CD4-positive, alpha-beta T cell (primary cell): ENCODE measurements at regions not wholly inside any gene's neighbourhood (a gene's known extent, or its start where the extent isn't known, plus 50 kb on each side); places are given as distances from the start of the nearest gene placed in this dataset.

Experiments used
- ATAC-seq: fragments of 200-7000 bp; cut with Tn5 transposase; one replicate; pipeline ENCODE4 v1.10.0; 2022; ENCODE audit warnings: mild to moderate bottlenecking; ENCODE audit not compliant: poor library complexity
- CTCF ChIA-PET: fragments of 350-600 bp; sonication (Branson Sonifier 250); formaldehyde crosslinking; loops from one replicate; lab custom pipeline; 2021; ENCODE audit warnings: antibody characterized with exemption, inconsistent platforms; lab: Charles Lee
- POLR2A ChIA-PET: fragments of 350-600 bp; sonication (Branson Sonifier 250); formaldehyde crosslinking; loops from one replicate; lab custom pipeline; 2021; ENCODE audit warnings: antibody characterized with exemption, inconsistent platforms; lab: Charles Lee
- DNase-seq, 14 experiments: peaks; one replicate each; pipeline ENCODE4 v3.0.0-alpha.2; 2013 to 2020; ENCODE audit warnings: mixed read lengths in 2 of 14
- H3K27ac ChIP-seq, 2 donors: one replicate each; pipeline versions ENCODE4 v1.5.1 to v1.7.0; 2013; ENCODE audit warnings: low read length in 2 of 2, low read depth in 1 of 2, mild to moderate bottlenecking in 1 of 2
- H3K27me3 ChIP-seq, 2 experiments: 1 replicate in 1 of 2; 2 replicates in 1 of 2; pipeline versions ENCODE4 v1.6.1 to v1.7.0; 2013; ENCODE audit warnings: low read length in 2 of 2, control low read depth in 1 of 2, mild to moderate bottlenecking in 1 of 2, moderate library complexity in 1 of 2; ENCODE audit not compliant: insufficient read depth in 2 of 2, control insufficient read depth in 1 of 2
- H3K36me3 ChIP-seq: one replicate; pipeline ENCODE4 v1.6.1; 2013; ENCODE audit warnings: low read length, control low read depth; ENCODE audit not compliant: insufficient read depth
- H3K4me1 ChIP-seq: one replicate; pipeline ENCODE4 v1.6.1; 2013; ENCODE audit warnings: low read length, control low read depth; ENCODE audit not compliant: insufficient read depth
- H3K4me3 ChIP-seq: one replicate; pipeline ENCODE4 v1.5.1; 2013; ENCODE audit warnings: mild to moderate bottlenecking, low read length, moderate library complexity
- H3K9me3 ChIP-seq, 2 experiments: 1 replicate in 1 of 2; 2 replicates in 1 of 2; pipeline versions ENCODE4 v1.6.1 to v1.7.0; 2013; ENCODE audit warnings: low read length in 2 of 2, mild to moderate bottlenecking in 2 of 2, control low read depth in 1 of 2, moderate library complexity in 1 of 2; ENCODE audit not compliant: control insufficient read depth in 1 of 2, insufficient read depth in 1 of 2
- H3K27ac Mint-ChIP-seq: one replicate; pipeline ENCODE4 v1.8.0; 2020; ENCODE audit warnings: mixed read lengths
- H3K27me3 Mint-ChIP-seq: one replicate; pipeline ENCODE4 v1.8.0; 2021; ENCODE audit warnings: mixed read lengths
- H3K36me3 Mint-ChIP-seq: one replicate; pipeline ENCODE4 v1.8.0; 2021; ENCODE audit warnings: low read depth, mixed read lengths
- H3K4me1 Mint-ChIP-seq: one replicate; pipeline ENCODE4 v1.8.0; 2021; ENCODE audit warnings: low read depth, mixed read lengths
- H3K4me3 Mint-ChIP-seq: one replicate; pipeline ENCODE4 v1.8.0; 2020; ENCODE audit warnings: mild to moderate bottlenecking, mixed read lengths
- H3K9me3 Mint-ChIP-seq: one replicate; pipeline ENCODE4 v1.8.0; 2020; ENCODE audit warnings: mixed read lengths
- intact Hi-C, 2 experiments: fragments of 100-400 bp; cut with DNase I in 1 of 2; cut with micrococcal nuclease in 1 of 2; formaldehyde crosslinking; loops; one replicate each; pipeline versions ENCODE4 v1.15.1 to v1.9.0; 2023 to 2025; cut with DNase I, micrococcal nuclease
- TF ChIP-seq, protein P1 (sequence below): fragments of 200-600 bp; IDR thresholded peaks from one replicate; pipeline ENCODE4 v1.8.0; 2022; ENCODE audit warnings: antibody characterized with exemption, mild to moderate bottlenecking

DNA sequence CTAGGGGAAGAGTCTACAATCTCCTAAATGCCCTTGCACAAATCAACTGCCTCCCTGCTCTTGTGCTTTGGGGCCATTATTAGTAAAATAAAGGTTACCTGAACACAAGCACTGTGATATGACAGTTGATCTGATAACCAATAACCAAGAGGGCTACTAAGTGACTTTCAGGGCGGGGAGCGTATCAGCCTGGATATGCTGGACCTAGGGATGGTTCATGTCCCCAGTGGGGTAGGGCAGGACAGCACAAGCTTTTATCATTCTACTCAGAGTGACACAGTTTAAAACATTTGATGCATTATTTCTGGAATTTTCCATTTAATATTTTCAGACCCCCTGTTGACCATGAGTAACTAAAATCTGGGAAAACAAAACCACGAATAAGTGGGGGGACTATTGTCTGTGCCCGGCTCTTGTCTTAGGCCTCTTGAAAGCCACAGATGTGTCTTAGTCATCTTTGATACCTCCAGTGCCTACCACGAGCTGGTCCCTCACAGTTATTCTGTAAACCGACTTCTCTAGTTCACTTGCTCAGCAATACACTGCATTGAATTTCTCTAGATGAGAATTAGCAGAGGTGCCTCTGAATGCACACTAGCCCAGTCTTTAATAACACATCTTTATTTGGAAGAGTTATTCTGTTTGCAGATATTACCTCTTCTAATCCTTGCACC lies 94.6 kb upstream of the DHX40 start:
- Histone ChIP-seq H3K27ac (no peak overlapping the region), H3K27me3 (peaks cover 0 to 2% of the 10 kb centered on the region in 2 experiments), H3K9me3 (no peaks in the 10 kb centered on the region), H3K36me3 (no peaks in the 10 kb centered on the region), H3K4me1 (no peaks in the 10 kb centered on the region), H3K4me3 (no peak overlapping the region)
- Mint-ChIP-seq H3K4me3 (no peak overlapping the region), H3K4me1 (no peaks in the 10 kb centered on the region), H3K27me3 (no peaks in the 10 kb centered on the region), H3K9me3 (no peaks in the 10 kb centered on the region), H3K36me3 (no peaks in the 10 kb centered on the region), H3K27ac (no peak overlapping the region)
- ChIA-PET CTCF (no interaction called here), POLR2A (no interaction called here)
- ATAC-seq, result no peak
- intact Hi-C loops, result no loop called here
- TF ChIP-seq, protein P1, sequence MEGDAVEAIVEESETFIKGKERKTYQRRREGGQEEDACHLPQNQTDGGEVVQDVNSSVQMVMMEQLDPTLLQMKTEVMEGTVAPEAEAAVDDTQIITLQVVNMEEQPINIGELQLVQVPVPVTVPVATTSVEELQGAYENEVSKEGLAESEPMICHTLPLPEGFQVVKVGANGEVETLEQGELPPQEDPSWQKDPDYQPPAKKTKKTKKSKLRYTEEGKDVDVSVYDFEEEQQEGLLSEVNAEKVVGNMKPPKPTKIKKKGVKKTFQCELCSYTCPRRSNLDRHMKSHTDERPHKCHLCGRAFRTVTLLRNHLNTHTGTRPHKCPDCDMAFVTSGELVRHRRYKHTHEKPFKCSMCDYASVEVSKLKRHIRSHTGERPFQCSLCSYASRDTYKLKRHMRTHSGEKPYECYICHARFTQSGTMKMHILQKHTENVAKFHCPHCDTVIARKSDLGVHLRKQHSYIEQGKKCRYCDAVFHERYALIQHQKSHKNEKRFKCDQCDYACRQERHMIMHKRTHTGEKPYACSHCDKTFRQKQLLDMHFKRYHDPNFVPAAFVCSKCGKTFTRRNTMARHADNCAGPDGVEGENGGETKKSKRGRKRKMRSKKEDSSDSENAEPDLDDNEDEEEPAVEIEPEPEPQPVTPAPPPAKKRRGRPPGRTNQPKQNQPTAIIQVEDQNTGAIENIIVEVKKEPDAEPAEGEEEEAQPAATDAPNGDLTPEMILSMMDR, result no peak
- DNase-seq, result no peak

DNA sequence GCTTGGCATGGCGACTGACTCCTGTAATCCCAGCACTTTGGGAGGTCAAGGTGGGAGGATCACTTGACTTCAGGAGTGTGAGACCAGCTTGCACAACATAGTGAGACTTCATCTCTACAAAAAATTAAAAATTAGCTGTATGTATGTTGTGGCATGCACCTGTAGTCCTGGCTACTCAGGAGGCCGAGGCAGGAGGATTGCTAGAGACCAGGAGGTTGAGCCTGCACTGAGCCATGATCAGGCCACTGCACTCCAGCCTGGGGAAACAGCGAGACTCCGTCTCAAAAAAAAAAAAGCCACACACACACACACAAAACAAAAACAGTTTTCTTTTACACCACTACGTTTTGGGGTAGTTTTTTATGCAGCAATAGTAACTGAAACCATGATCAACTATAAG lies 89.0 kb upstream of the DHX40 start:
- no peak overlapping the region for H3K27ac ChIP-seq
- TF ChIP-seq, protein P1, result no peak
- Mint-ChIP-seq H3K9me3 (no peaks in the 10 kb centered on the region), H3K36me3 (no peaks in the 10 kb centered on the region), H3K4me3 (no peak overlapping the region), H3K4me1 (no peaks in the 10 kb centered on the region), H3K27me3 (no peaks in the 10 kb centered on the region), H3K27ac (no peak overlapping the region)
- ATAC-seq (no peak), DNase-seq (no peak)
- H3K4me1 ChIP-seq, result no peaks in the 10 kb centered on the region
- H3K36me3 ChIP-seq, result no peaks in the 10 kb centered on the region
- H3K4me3 ChIP-seq, result no peak overlapping the region
- H3K27me3 ChIP-seq, result no peaks in the 10 kb centered on the region
- intact Hi-C loops, result no loop called here
- ChIA-PET POLR2A (no interaction called here), CTCF (no interaction called here)
- H3K9me3 ChIP-seq, result no peaks in the 10 kb centered on the region

DNA sequence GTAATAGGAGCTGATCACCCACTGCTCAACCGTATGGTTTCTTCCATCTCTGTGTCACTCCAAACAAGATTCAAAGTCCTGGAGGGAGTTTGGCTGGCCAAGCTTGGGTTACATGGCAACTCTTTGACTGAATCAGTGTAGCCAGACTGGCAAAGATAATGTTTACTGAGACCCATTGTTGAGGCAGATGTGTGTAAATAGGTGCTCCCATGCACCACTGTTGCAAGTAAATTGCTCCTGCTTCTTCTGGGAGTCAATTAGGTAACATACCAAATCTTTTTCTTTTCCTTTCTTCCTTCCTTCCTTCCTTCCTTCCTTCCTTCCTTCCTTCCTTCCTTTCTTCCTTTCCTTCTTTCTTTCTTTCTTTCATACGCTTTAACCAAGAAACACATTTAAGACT lies 86.3 kb upstream of the DHX40 start:
- intact Hi-C loops, result no loop called here
- peaks cover 4% of the 10 kb centered on the region for H3K4me1 Mint-ChIP-seq
- no peaks in the 10 kb centered on the region for H3K27me3 Mint-ChIP-seq
- no peak overlapping the region for H3K27ac ChIP-seq
- no peaks in the 10 kb centered on the region for H3K36me3 Mint-ChIP-seq
- H3K27me3 ChIP-seq, result no peaks in the 10 kb centered on the region
- ChIA-PET POLR2A (no interaction called here), CTCF (interaction anchor here (0.7 kb wide), 1 partner anchor 762 kb away, joined by 3 read pairs; no protein-coding TSS in a partner anchor)
- TF ChIP-seq, protein P1, result no peak
- no peak overlapping the region for H3K4me3 Mint-ChIP-seq
- no peak for ATAC-seq
- no peak for DNase-seq
- no peaks in the 10 kb centered on the region for H3K36me3 ChIP-seq
- no peaks in the 10 kb centered on the region for H3K9me3 ChIP-seq
- H3K4me1 ChIP-seq, result peaks cover 3% of the 10 kb centered on the region
- H3K27ac Mint-ChIP-seq, result no peak overlapping the region
- H3K4me3 ChIP-seq, result no peak overlapping the region
- H3K9me3 Mint-ChIP-seq, result no peaks in the 10 kb centered on the region
